Renal pelvis (tissue), 1 donor: ENCODE measurements at regions not wholly inside any gene's neighbourhood (a gene's known extent, or its start where the extent isn't known, plus 50 kb on each side); places are given as distances from the start of the nearest gene placed in this dataset.
"Not testable (repeated sequence)": the region's sequence is repeated elsewhere in the genome, so short reads cannot be mapped to it uniquely, and the experiment has no call there.

ENCODE experiments used
- DNase-seq: peaks from one replicate; pipeline ENCODE4 v3.0.0-alpha.2; 2013

DNA sequence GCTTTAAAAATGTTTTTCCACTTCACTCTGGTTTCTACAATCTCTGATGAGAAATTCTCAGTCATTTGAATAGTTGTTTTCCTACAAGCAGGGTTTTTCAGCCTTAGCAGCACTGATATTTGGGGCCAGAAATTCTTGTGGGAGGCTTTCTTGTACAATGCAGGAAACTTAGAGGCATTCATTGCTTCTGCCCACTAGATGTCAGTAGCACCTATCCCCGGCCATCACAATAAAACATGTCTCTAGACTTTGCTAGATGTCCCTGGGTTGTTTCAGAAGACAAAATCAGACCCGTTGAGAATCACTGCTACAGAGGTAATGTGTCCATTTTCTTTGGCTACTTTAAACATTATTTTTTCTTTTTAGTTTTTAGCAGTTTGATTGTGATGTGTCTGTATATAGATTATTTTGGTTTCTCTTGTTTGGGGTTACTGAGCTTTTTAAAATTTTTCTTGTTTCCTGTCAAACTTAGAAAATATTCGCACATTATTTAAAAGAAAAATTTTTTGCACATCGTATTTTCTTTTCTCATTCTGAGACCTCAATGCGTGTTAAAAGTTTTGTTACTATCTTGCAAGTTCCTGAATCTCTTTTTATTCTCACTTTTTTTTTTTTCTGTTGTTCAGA lies 60.8 kb upstream of the CCDC179 start:
- DNase-seq: peak; percentile 49

DNA sequence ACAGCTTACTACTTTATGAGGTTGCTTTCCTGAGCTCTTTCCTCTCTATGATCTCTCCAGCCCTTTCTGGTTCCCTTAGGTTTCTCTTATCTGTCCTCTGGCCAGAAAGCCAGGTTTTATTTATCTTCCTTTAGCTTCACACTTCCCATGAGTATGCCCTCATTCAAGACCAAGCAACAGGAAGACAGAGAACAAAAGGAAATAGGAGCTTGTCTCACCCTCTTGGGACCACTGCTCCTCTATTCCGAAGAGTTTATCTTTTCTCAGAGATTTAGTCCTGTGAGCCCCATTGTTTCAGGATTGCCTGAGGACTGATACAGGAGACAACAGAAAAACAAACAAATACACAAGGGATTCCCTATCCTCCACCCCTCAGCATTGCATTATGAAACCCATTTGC lies 62.4 kb upstream of the CCDC179 start:
- no peak for DNase-seq

DNA sequence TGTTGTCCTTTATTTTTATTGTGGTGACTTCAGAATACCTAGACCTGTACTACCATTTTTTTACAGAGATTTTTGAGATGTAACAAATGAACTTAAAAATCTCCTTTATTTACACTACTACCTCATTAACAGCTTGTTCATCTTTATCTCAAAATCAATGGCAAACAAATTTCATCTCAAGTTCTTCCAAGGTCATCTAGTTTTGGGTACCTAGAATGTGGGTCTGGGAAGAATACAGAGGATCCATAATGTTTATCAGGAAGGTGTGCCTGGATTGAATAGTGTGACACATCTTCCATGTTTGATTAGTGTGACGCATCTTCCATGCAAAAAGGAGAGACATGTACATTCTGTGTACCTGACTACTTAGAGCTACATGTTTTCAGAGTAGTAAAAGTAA lies 63.3 kb upstream of the CCDC179 start:
- no peak for DNase-seq

DNA sequence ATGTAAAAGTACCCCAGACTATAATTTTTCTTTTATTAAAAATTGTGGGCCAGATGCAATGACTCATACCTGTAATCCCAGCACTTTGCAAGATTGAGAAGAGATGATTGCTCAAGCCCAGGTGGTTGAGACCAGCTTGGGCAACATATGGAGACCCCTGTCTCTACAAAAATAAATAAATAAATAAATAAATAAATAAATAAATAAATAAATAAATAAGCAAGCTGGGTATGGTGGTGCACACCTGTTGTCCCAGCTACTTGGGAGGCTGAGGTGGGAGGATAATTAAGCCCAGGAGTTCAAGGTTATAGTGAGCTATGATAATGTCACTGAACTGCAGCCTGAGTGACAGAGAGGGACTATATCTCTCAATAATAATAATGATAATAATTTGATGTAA lies 66.1 kb upstream of the CCDC179 start:
- DNase-seq: no peak

DNA sequence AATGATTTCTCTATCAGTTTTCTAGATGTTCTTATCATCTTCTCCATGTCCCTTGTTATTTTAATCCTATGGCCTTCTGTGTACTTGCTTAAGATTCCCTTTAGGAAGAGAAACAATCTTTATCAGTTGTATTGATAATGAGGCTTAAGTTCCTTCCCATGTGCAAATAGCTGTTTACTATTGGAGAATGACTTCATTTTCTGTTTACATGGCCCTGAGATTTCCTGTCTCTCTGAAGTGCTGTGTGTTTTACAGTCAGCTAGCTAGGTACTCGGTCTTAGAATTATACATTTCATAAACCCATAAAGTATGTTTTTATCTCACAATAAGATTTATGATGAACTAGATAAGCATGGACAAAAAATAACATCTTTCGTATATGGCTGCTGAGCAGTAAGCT lies 67.5 kb upstream of the CCDC179 start:
- no peak for DNase-seq

DNA sequence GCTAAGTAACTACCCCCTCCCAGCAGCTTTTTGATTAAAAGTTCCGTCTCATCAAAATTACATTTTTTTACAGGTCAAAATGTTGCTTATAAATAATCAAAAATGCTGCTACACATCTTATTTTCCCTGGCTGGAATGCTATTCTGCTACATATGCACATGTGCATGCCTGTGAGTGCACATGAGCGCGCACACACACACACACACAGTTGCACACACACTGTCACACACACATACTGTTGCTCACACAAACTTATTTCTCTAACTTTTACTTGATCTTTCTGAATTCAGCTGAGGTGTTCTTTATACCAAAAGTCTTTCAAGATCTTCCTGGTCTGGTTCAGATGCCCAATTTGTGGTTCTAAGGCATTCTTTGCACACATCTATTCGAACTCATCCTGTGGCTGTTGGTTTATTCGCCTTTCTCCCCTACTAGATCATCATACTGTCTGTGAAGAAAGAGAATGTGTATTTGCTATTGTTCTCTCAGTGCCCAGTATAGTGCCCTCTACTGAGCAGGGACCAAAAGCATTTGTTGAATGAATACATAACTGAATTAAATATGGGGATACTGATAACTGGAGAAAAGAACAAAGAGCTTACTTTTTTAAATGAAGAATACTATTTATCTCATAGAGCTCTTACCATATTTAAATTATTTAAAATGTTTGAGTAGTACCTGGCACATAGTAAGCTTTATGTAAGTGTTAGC lies 68.1 kb upstream of the CCDC179 start:
- DNase-seq: no peak

DNA sequence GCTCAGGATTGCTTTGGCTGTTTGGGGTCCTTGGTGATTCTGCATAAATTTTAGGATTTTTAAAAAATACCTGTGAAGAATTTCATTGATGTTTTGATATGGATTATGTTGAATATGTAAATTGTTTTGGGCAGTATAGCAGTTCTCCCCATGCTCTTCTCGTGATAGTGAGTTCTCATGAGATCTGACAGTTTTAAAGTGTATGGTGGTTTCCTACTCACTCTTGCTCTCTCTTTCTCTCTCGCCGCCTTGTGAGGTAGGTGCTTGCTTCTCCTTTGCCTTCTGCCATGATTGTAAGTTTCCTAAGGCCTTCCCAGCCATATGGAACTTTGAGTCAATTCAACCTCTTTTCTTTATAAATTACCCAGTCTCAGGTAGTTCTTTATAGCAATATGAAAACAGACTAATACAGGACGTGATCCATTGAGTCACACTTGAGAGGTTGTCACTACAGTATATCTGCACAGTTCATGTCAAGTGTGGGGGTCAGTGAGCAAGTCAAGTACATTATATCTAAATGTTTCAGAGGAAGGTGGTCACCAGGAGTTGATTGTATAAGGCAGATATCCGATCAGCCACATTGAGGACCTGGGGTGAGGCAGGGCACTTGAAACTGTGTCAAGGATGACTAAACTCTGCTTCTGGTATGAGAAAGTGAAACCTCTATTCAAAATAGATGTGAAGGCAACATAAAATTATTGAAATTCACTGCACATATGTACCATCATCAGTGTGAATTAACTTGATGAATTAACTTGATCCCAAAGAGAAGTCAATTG lies 70.7 kb upstream of the CCDC179 start:
- no peak for DNase-seq

DNA sequence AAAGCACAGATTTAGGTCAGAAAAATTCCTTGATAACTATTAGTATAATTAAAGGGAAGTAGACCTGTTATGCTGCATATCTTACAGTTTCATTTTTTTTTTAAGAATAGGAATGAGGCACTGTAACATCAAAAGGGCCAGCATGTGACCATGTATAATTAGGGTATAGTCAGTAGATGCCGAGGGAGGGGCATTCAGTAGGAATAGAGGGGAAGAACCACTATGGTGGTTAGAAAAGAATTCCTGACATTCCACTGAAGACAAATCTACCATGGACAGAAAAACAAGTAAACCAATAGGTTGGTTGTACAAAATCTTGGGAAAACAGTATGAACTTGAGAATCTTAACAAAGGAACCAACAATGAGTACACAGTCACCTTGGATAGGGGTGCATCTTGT lies 78.4 kb upstream of the CCDC179 start:
- DNase-seq: no peak

DNA sequence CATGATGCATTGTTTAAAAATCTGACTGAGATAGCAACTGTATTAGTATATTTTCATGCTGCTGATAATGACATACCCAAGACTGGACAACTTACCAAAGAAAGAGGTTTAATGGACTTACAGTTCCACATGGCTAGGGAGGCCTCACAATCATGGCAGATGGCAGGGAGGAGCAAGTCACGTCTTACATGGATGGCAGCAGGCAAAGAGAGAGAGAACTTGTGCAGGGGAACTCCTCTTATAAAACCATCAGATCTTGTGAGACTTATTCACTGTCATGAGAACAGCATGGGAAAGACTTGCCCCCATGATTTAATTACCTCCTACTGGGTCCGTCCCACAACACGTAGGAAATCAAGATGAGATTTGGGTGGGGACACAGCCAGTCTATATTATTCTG lies 81.3 kb upstream of the CCDC179 start:
- DNase-seq: not testable (repeated sequence)

DNA sequence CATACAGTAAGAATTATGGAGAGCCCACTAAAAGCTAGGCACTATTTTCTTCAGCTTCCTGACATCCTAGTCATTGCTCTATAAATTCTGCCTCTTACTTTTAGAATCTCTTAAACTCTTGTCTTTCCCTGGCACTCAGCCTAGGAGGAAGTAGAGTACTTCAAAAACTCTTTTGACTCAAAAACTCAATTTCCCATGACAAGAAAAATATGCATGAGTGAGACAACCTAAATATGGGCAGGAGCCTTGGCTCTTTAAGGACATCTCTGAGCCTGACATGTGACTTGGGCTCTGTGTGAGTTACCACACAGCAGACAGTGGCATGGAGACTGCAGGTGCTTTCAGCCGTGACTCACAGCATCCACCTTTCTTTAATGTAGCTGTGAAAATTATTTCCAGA lies 97.5 kb upstream of the CCDC179 start:
- DNase-seq: peak; percentile 4

DNA sequence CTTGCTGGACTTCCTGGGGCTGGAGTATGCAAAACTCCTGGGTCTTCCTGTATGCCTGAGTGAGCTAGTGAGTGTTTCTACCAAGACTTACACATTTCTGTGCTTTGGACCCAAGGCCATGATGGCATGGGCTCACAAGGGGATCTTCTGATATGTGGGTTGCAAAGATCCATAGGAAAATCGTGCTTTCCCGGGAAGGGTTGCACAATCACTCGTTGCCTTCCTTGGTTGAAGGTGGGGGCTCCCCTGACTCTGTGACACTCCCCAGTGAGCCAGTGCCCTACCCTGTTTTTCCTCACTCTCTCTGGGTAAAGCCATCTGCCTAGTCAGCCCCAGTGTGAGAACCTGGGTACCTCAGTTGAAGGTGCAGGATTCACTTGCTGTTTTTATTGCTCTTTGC lies 114.0 kb upstream of the CCDC179 start:
- DNase-seq: no peak

DNA sequence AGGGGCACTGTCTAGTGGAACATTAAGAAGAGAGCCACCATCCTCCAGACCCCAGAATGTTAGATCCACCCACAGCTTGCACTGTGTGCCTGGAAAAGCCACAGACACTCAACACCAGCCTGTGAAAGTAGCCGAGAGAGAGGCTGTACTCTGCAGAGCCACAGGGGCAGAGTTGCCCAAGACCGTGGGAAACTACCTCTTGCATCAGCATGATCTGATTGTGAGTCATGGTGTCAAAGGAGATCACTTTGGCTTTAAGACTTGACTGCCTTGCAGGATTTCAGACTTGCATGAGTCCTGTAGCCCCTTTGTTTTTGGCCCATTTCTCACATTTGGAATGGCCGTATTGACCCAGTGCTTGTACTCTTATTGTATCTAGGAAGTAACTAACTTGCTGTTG lies 115.9 kb upstream of the CCDC179 start:
- no peak for DNase-seq

DNA sequence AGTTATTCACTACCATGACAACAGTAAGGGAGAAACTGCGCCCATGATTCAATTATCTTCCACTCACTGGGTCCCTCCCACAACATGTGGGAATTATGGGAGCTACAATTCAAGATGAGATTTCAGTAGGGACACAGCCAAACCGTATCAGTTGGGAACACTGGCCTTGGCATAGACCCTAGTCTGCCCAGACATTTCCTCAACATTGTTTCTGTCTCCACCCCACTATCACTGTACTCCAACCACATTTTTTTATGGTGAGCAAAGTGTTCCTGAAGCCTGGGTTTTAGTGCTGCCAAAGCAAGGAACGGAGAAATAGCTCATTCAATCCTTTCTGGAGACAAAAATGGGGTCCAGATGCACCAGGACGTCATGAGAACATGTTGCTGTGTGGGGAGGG lies 122.6 kb upstream of the CCDC179 start:
- DNase-seq: no peak

DNA sequence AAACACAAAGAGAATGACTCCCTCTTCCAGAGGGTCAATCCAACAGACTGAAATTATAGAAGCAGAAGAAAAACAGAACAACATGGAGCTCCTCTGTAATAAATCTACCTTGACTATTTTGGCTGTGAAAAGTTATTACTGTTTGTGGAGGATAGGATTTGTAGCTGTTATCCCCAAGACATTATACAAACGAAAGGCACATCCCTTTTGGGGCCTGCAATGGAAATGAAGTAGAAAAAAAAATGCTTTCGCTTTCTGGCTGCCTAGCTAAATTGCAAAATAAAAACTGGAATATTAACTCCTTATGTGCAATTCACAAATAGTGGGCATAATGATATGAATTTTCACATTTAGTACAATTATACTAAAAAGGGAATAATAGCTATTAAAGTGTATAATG lies 123.8 kb upstream of the CCDC179 start:
- peak; percentile 1 for DNase-seq

DNA sequence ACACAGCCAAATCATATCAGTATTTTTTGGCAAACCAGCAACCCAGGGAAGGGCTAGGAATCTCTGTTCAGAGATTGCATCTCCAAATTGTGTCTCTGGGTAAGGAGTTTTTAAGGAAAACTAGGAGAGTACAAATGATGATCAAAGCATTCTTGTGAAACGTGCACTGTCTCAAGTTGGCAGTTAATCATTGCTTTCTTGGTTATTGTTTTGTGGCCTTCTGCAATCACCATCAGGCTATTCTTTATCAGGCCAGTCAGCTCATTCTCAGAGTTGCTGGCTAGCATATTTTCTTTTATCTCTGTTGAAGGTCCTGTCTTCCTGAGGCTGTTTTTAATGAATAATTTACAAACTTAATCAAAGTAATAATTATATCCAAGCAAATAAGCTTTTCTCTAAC lies 129.1 kb upstream of the CCDC179 start:
- DNase-seq: no peak

DNA sequence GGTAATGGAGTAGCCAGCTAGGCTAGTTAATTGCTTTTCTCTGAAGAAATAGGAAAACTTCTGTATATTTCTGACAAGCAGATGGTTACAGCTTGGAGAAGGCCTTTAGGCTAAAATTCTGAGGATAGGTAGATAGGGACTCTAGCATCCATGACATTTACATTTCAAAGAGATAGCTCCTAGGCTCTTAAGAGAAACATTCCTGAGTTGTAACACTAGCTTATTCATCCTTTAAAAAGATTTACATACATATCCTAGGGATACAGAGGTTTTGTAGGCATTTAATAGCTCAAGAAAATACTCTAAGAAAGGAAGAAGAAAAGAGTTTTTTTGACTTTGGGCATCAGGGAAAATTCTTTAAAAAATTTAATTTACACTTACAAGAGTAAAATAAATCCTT lies 130.9 kb upstream of the CCDC179 start:
- no peak for DNase-seq

DNA sequence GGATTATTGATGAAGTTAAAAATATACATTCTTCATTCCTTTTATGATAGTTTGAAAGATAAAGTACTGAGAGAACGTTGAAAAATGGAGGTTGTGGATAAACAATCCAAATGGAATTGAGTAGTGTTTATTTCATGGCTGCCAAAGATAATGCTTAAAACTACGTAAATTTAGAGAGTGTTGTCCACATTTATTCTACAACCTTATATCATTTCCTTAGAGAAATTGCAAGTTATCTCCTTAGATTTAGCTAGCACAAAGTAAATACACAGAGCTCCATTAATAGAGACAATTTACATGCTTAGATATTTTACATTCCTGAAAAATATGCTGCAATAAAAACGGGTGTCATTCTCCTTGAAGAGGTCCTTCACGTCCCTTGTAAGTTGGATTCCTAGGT lies 146.5 kb upstream of the CCDC179 start:
- DNase-seq: no peak

DNA sequence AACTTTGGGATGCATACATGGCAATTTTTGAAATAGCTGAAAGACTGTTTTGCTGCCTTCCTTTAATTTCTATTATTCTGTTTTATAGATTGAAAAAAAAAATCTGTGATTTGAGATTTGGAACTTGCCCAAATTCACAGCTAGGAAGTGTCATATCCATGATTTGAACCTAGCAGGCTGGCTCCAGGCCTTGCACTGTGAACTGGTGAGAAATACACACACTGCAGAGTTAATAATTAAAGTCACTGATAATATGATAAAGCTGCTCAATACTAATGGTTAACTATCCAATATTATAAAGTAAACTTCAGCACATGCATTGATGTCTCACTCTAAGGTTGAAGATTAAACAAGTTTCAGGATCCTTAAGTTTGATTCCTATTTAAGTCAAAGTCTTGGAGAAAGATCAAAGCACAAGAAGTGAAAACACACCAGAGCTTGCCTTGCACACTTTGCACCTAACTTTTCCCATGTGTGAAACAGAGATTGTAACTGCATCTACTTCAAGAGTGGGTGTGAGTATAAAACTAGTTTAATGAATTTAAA lies 150.6 kb upstream of the CCDC179 start:
- DNase-seq: no peak

DNA sequence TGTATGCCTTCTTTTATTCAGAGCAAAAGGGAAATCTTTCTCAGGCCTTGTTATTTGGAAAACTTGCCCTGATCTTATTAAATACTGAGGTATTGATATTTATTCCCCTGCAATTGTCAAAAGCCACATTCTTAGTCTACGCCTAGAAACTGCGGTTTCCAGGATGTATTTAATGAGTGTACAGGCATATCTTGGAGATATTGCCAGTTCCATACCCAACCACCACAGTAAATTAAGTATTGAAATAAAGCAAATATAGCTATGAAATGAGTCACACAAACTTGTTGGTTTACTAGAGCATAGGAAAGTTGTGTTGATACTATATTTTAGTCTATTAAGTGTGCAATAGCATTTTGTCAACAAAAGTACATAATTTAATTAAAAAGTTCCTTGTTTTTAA lies 152.7 kb upstream of the CCDC179 start:
- no peak for DNase-seq

DNA sequence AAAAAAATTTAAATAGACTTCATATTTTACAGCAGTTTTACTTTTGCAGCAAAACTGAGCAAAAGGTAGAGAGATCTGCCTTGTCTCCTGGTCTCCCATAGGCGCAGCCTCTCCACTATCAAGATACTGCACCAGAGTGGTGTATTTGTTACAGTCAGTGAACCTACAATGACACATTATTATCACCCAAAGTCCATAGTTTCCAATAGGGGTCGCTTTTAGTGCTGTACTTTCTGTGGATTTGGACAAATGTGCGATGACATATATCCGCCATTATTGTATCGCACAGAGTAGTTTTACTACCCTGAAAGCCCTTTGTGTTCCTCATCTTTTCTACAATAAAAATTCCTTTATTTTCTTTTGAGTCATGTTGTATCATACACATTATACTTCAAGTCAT lies 153.2 kb upstream of the CCDC179 start:
- DNase-seq: no peak

DNA sequence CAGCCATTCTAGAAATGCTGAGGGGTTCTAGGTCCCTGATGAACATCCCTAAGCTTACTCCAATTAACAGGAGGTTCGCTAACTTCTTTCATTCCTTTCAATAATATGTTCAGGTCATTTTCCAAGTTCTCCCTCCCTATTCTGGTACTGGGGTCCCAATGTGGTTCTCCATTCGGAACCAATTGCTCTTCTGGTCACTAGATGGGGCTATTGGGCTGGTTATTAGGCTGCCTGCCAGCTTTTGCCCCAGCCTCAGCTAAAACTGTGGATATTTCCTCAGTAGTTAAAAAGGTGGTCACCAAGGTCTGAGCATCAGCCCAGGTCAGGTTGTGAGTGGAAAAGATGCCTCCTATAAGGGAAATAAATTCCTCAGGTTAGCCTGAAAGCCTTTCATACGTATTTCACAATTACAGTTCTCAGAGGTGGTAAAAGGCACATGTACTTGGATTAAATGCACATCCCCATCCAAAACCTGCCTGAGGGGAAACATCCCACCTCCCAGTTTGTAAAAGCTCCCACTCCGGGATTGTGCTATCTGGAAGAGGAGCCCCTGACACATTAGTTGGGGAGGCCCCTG lies 161.1 kb upstream of the CCDC179 start:
- DNase-seq: peak; percentile 14

DNA sequence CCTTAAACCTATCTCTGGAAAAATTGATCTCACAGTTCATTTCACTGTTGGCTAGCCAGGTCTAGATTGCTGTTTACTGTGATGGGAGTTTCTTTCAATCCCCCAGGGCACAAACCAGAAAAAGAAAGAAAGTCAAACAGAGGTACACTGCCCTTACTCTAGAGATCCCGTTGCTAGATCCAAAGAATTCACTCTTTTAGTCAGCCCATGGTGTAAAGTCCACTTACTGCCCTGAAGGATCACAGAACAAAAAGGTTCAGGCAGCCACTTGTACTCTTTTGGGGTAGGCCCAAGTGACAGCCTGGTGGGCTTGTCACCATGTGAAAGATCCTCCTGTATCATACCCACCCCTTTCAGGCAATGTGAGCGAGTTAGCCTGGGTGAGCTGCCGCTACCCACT lies 162.6 kb upstream of the CCDC179 start:
- no peak for DNase-seq

DNA sequence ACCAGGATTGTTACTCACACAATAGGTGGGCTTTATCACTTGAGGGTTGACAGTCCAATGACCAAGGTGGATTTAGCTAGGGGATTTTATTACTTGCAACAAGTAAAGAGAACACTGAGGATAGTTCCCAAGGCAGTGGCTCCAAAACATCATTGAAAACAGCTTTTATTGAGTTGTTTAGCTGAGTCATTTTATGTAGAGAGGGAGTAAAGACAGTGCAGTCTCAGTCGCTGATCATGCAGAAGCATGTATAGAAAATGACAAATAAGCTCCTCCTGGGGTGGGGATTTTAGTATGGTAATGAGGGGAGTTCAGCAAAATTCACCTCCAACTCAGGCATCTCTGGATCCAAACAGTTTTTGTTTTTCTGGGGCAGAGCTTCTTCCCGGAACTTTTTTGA lies 163.0 kb upstream of the CCDC179 start:
- no peak for DNase-seq
